NCI-H1092 (cell line): ENCODE measurements at regions not wholly inside any gene's neighbourhood (a gene's known extent, or its start where the extent isn't known, plus 50 kb on each side); places are given as distances from the start of the nearest gene placed in this dataset.

Source experiments
- DNase-seq: peaks from one replicate; lab custom pipeline; 2025; lab: John Stamatoyannopoulos, UW

- DNase-seq = no peak
Measured at GRCh38 chr1:239593527-239593926, 207.2 kb downstream of the CHRM3 start.

- no peak for DNase-seq
Measured at GRCh38 chr1:239600588-239600987, 214.2 kb downstream of the CHRM3 start.

DNA sequence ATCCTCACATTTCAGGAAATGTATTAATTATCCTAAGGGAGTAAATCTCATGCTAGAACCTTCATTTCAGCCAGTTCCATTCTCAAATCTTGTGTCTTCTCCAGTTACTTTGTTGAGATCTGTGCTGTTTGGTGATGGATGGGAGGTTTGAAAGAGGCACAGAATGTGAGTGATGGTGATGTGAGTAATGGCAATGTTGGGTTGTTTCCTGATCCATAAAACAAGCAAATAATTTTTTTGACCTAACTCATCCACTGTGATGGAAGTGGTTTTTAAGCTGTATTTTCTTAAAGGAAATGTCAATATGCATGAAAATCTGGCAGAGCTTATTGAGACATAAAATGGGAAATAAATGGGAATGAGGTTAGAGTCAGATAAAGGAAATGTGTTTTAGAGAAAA, 214.7 kb downstream of the CHRM3 start:
- no peak for DNase-seq

- no peak for DNase-seq
Measured at GRCh38 chr1:239603530-239603929, 217.2 kb downstream of the CHRM3 start.

DNA sequence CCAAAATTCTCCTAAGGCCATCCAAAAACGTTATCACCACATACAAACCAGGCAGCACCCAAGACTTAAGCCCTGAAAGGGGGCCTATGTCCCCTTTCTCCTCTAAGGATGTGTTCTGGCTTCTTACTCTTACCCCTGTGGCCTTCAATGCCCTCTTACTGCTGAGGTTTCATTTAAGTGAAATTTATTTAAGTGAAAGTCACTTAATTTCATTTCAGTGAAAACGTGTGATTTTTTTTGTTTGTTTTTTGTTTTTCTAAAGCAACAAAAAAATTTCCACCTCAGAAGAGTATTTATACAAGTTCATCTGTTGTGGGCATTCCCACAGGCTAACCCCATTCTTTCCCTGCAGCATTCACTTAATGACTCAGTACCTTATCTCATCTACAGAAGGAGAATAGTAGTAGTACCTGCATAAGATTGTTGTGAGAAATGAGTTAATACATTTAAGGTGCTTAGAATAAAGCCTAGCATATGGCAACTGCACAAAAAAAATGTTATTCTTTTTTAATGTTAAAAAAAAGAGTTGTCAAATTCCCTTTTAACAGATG, 220.6 kb downstream of the CHRM3 start:
- no peak for DNase-seq

GRCh38 chr1:239608469-239608868, 222.1 kb downstream of the CHRM3 start:
- DNase-seq = no peak

DNA sequence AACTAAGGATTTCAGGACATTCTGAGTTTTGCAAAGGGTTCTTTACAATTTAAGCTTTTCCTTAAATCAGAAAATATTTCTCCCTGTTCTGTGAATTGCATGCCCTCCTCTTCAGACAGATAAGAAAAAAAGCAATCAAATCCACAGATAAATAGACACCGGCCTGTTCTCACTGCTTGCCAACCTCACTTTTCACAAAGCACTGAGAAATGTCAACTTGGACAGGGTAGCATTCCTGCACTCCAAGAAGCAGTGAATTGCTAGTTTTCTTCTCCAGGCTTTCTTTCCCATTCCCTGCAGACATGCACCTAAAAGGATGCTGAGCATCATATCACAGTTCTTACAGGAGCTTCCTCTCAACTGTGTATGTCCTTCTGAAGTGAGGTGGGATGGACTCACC, 226.0 kb downstream of the CHRM3 start:
- DNase-seq = no peak

DNA sequence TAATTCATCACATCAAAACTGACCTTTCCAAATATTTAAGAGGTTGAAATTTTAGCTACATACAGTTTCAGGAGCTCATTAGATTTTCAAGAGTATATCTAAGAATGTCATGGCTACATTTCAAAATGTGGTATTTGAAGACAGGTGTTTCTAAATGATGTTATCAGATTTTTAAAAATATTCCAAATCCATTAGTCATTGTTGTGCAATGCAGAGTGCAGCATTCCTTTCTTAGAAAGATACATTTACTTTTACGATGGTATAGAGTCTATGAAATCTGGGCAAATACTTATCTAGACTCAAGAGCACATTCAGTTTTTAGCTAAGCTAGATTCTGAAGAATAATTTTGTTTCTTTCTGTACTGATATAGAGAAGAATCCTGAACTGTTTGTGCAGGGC, 230.3 kb downstream of the CHRM3 start:
- no peak for DNase-seq

GRCh38 chr1:239617259-239617658, 230.9 kb downstream of the CHRM3 start:
- no peak for DNase-seq

- DNase-seq = no peak
Measured at GRCh38 chr1:239617731-239618130, 231.4 kb downstream of the CHRM3 start.

DNA sequence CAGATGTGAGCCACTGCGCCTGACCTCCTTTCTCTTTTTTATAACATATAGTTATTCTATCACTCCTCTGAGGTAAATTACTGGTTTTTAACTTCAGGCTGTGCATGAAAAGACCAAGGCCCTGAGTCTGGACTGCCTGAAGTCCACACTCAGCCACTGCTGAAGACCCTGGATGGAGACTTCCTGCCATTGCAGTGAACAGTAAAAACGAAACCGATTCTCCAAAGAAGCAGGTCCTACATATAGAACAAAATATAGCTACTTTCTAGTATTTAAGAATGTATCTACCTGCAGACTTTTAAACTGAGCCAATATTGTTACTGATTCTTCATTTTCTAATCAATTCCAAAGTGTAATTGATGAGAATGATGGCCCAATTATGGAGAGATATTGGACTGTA, 232.8 kb downstream of the CHRM3 start:
- no peak for DNase-seq

- no peak for DNase-seq
Measured at GRCh38 chr1:239630767-239631166, 244.4 kb downstream of the CHRM3 start.

DNA sequence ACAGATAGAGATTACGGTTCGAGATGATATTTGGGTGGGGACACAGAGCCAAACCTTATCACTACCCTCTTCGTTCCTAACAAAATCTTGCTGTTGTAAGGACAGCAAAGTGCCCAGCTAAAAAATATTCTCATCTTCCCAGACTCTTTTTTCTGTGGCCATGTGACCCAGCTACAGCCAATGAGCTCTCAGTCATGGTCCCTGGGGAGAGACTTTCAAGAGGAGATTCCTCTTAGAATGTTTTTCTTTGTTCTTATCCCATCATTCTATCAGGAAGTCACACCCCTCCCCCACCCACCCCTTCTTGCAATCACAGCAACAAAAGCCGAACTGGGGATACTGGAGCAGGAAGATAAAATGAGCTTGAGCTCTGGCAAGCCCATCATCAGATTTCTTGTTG, 247.1 kb downstream of the CHRM3 start:
- DNase-seq = no peak

DNA sequence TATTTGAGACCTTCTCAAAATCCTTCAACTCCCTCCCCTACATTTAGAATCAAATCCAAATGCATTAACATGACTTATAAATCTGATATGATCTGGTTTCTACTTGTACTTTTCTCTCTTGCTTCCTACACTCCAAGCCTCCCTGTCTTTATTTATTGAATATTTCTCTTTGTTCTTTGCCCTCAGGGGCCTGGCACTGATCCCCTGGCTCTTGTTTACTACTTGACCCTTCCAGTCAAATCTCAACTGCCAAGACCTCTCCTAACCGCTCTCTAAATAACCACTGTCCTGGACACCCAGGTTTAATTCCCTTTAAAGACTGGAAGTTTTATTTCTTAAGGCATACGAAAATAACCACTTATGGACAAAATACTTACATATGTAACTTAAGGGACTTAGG, 248.9 kb downstream of the CHRM3 start:
- no peak for DNase-seq

GRCh38 chr1:239636347-239636746, 250.0 kb downstream of the CHRM3 start:
- DNase-seq = no peak

DNA sequence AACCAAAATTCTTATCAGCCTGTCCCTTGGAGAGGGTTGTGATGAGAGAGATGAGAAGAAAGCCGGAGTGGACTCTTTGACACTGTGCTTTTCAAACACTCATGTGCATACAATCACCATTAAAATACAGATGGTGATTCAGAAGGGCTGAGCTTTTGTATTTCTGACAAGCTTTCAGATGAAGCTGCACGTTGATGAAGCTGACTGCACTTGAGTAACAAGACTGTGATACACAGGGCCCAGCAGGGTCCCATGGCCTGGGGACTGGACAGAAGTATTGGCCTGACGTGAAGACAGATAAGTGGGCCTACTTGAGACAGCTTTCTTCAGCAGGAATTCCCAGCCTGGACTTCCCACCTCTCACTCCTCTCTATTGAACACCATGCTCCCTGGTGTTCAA, 258.2 kb downstream of the CHRM3 start:
- DNase-seq = no peak

- DNase-seq = no peak
Measured at GRCh38 chr1:239647045-239647444, 260.7 kb downstream of the CHRM3 start.

DNA sequence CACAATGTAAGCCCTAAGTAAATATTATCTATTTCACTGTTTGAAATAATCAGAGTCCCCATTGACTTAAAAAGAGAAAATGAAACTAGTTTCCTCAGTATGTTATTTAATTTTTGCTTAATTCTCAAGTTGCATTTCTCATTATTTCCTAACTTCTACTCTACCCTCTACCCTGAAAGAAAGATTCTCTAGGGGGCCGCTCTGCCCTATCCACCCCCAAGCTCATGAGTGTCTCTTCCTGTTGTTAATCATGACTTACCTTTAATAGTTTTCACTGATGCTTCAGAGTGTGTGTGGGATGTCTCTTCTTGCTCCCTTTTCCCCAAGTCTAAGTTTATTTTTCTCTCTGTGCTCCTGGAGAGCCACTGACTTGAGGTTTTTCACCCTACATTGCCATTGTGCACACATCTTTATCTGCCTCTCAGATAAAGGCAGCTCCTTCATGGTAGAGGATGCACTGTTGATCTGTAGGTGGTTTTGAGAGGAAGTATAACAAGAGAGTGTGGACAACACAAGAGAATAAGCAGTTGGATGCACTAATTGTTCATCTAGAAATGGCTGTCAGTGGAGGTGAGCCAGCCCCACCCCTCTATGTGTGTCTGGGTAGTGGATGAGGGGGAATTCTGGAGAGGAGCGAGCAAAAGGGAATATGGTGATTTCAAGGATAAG, 261.7 kb downstream of the CHRM3 start:
- no peak for DNase-seq

- no peak for DNase-seq
Measured at GRCh38 chr1:239655023-239655422, 268.7 kb downstream of the CHRM3 start.

GRCh38 chr1:239657291-239657690, 270.9 kb downstream of the CHRM3 start:
- DNase-seq = no peak

DNA sequence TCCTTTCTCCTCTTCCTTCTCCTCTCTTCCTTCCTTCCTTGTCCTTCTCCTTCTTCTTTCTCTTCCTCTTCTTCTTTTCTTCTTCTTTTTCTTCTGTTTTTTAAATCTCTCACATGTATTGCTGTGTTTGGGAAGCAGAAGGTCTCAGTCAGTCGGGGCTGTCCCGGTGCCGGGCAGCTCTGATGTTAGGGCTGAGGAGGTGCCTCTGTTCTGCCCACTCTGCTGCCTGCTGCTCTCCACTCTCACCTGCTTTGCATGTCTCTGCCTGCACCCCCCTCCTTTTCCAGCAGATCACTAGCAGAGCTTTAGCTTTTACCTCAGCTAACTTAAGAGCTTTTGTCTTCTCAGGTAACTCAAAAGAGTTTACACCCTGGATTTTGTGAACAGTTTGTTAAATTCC, 276.6 kb downstream of the CHRM3 start:
- no peak for DNase-seq

DNA sequence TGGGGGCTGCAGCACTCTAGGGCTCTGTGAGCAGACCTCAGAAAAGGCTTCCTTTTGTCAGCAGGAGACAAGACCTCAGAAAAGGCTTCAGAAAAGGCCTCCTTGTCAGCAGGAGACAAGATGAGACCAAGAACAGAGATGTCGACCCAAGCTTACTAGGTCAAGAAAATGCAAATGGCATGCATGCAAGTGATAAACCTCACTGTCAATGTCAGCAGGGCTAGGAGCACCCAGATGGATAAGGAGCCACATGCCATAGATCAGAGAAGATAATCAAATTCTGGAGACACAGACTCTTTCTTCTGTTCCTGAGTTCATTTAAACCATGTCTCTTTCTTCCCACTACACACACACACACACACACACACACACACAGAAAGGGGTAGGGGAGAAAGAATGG, 285.9 kb downstream of the CHRM3 start:
- DNase-seq = no peak

DNA sequence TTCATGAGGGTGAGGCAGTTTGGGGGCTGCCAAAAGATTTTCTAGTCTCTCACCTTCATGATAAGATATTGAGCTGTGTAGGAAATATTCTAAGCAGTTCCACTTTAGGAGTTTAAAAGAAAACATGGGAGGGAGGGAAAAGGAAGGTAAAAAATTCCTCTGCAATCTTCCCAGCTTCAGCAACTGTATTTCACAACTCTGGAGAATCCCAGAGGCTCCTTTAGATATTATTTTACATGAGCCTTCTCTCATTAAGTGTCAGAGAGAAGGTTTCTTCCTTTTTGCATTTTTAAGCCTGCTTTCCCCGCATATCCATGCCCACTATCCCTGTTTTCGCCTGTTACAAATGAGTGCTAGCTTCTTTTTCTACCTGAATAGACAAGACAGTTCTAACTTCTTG, 289.4 kb downstream of the CHRM3 start:
- no peak for DNase-seq

DNA sequence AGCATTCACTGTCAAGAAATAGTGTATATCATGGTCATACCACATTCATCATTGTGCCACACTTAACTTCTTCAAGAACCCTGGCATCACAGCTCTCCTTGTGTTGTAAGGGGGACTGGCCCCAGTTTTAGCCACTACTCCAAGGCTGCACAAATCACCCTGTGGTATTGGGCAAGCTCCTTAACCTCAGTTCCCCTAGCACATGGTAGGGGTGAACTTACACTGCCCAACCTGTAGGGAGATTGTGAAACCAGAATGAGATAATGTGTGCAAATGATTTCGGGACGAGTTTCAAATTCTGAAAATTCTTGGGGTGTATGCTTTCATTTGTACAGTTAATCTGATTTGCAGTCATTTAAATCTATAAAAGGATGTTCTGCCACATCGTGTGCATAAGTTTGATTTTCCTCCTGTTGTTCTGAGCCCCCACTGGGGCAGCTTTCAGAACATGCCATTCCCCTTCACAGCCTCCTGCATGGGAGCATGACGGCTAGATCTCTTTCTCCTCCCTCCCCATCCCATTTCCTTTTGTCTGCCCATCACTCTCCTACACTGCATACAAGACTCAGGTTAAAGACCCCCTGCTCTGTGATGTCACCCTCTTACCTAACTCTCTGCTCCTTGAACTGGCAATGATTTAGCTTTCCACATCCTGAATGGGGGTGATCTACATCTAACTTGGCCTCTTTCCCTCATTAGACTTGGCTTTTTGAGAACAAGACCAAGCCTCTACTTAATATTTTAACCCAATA, 290.3 kb downstream of the CHRM3 start:
- DNase-seq = no peak
